Activated T-helper 17 cell treated with anti-CD3 and anti-CD28 coated beads, Interleukin-2, amount 50 U/mL, for 72 hours (primary cell): ENCODE measurements at regions not wholly inside any gene's neighbourhood (a gene's known extent, or its start where the extent isn't known, plus 50 kb on each side); places are given as distances from the start of the nearest gene placed in this dataset.
A peak's percentile ranks its signal among the peaks of the same experiment; 100 is the strongest.

Source experiments
- ATAC-seq: fragments of 150-1000 bp; cut with Tn5 transposase; replicated peaks from 2 replicates; pipeline ENCODE4 v1.10.0; 2021; ENCODE audit warnings: mild to moderate bottlenecking, moderate library complexity
- H3K27ac Mint-ChIP-seq: one replicate; pipeline ENCODE4 v1.8.0; 2022; ENCODE audit warnings: mixed read lengths
- H3K27me3 Mint-ChIP-seq: one replicate; pipeline ENCODE4 v1.8.0; 2022; ENCODE audit warnings: mixed read lengths
- H3K36me3 Mint-ChIP-seq: one replicate; pipeline ENCODE4 v1.8.0; 2022; ENCODE audit warnings: low read depth, mild to moderate bottlenecking, mixed read lengths
- H3K4me1 Mint-ChIP-seq: one replicate; pipeline ENCODE4 v1.8.0; 2022; ENCODE audit warnings: mixed read lengths
- H3K4me3 Mint-ChIP-seq: one replicate; pipeline ENCODE4 v1.8.0; 2022; ENCODE audit warnings: mild to moderate bottlenecking, mixed read lengths
- H3K9me3 Mint-ChIP-seq: one replicate; pipeline ENCODE4 v1.8.0; 2022; ENCODE audit warnings: mixed read lengths

GRCh38 chr17:52388941-52389340 lies 230.4 kb upstream of the CA10 start:
- no peak overlapping the region for H3K27ac Mint-ChIP-seq
- H3K4me3 Mint-ChIP-seq: no peak overlapping the region
- no peak for ATAC-seq
- peaks cover 4% of the 10 kb centered on the region for H3K27me3 Mint-ChIP-seq
- H3K4me1 Mint-ChIP-seq: no peaks in the 10 kb centered on the region
- no peaks in the 10 kb centered on the region for H3K36me3 Mint-ChIP-seq
- peaks cover 9% of the 10 kb centered on the region for H3K9me3 Mint-ChIP-seq

- no peak overlapping the region for H3K27ac Mint-ChIP-seq
- no peak for ATAC-seq
These were observed 226.2 kb upstream of the CA10 start for GRCh38 chr17:52384695-52385094.

GRCh38 chr17:52383493-52384100 lies 225.1 kb upstream of the CA10 start:
- Mint-ChIP-seq H3K4me1 (no peaks in the 10 kb centered on the region), H3K4me3 (no peak overlapping the region), H3K36me3 (no peaks in the 10 kb centered on the region), H3K9me3 (peaks cover 5% of the 10 kb centered on the region), H3K27ac (no peak overlapping the region), H3K27me3 (peaks cover 8% of the 10 kb centered on the region)
- ATAC-seq: peak; percentile 71

More at GRCh38 chr17:52384695-52385094, 226.2 kb upstream of the CA10 start:
- no peaks in the 10 kb centered on the region for H3K36me3 Mint-ChIP-seq
- peaks cover 4% of the 10 kb centered on the region for H3K27me3 Mint-ChIP-seq
- H3K9me3 Mint-ChIP-seq: peaks cover 9% of the 10 kb centered on the region
- no peaks in the 10 kb centered on the region for H3K4me1 Mint-ChIP-seq
- H3K4me3 Mint-ChIP-seq: no peak overlapping the region

GRCh38 chr17:52378860-52379259 lies 220.3 kb upstream of the CA10 start:
- Mint-ChIP-seq H3K4me1 (no peaks in the 10 kb centered on the region), H3K27me3 (peaks cover 4% of the 10 kb centered on the region), H3K36me3 (no peaks in the 10 kb centered on the region), H3K4me3 (no peak overlapping the region), H3K27ac (no peak overlapping the region), H3K9me3 (no peaks in the 10 kb centered on the region)
- no peak for ATAC-seq

- Mint-ChIP-seq H3K9me3 (no peaks in the 10 kb centered on the region), H3K4me3 (no peak overlapping the region), H3K36me3 (no peaks in the 10 kb centered on the region), H3K4me1 (no peaks in the 10 kb centered on the region), H3K27me3 (peaks cover 4% of the 10 kb centered on the region), H3K27ac (no peak overlapping the region)
- no peak for ATAC-seq
These were observed 217.6 kb upstream of the CA10 start for GRCh38 chr17:52376137-52376536.

- H3K36me3 Mint-ChIP-seq: no peaks in the 10 kb centered on the region
- H3K4me3 Mint-ChIP-seq: no peak overlapping the region
- H3K27ac Mint-ChIP-seq: no peak overlapping the region
- peaks cover 3% of the 10 kb centered on the region for H3K27me3 Mint-ChIP-seq
- no peak for ATAC-seq
- no peaks in the 10 kb centered on the region for H3K9me3 Mint-ChIP-seq
- no peaks in the 10 kb centered on the region for H3K4me1 Mint-ChIP-seq
These were observed 210.4 kb upstream of the CA10 start for GRCh38 chr17:52368886-52369285.

- ATAC-seq: no peak
- H3K4me1 Mint-ChIP-seq: no peaks in the 10 kb centered on the region
- H3K4me3 Mint-ChIP-seq: no peak overlapping the region
- H3K27me3 Mint-ChIP-seq: peaks cover 10% of the 10 kb centered on the region
- no peak overlapping the region for H3K27ac Mint-ChIP-seq
- H3K36me3 Mint-ChIP-seq: no peaks in the 10 kb centered on the region
- H3K9me3 Mint-ChIP-seq: peaks cover 4% of the 10 kb centered on the region
These were observed 199.3 kb upstream of the CA10 start for GRCh38 chr17:52357854-52358253.

- Mint-ChIP-seq H3K4me1 (no peaks in the 10 kb centered on the region), H3K9me3 (peaks cover 9% of the 10 kb centered on the region), H3K27me3 (no peaks in the 10 kb centered on the region), H3K36me3 (no peaks in the 10 kb centered on the region), H3K4me3 (no peak overlapping the region), H3K27ac (no peak overlapping the region)
- no peak for ATAC-seq
These were observed 178.3 kb upstream of the CA10 start for GRCh38 chr17:52336796-52337195.

- Mint-ChIP-seq H3K4me1 (no peaks in the 10 kb centered on the region), H3K4me3 (no peak overlapping the region), H3K9me3 (peaks cover 4% of the 10 kb centered on the region), H3K36me3 (no peaks in the 10 kb centered on the region), H3K27ac (no peak overlapping the region), H3K27me3 (peaks cover 5% of the 10 kb centered on the region)
- no peak for ATAC-seq
These were observed 147.8 kb upstream of the CA10 start for GRCh38 chr17:52306314-52306713.

GRCh38 chr17:52298881-52299280 lies 140.4 kb upstream of the CA10 start:
- no peaks in the 10 kb centered on the region for H3K9me3 Mint-ChIP-seq
- no peaks in the 10 kb centered on the region for H3K4me1 Mint-ChIP-seq
- ATAC-seq: no peak
- no peaks in the 10 kb centered on the region for H3K27me3 Mint-ChIP-seq
- no peaks in the 10 kb centered on the region for H3K36me3 Mint-ChIP-seq
- H3K4me3 Mint-ChIP-seq: no peak overlapping the region
- no peak overlapping the region for H3K27ac Mint-ChIP-seq

- Mint-ChIP-seq H3K27ac (no peak overlapping the region), H3K4me1 (no peaks in the 10 kb centered on the region), H3K9me3 (no peaks in the 10 kb centered on the region), H3K4me3 (no peak overlapping the region), H3K36me3 (no peaks in the 10 kb centered on the region), H3K27me3 (no peaks in the 10 kb centered on the region)
- ATAC-seq: no peak
These were observed 138.9 kb upstream of the CA10 start for GRCh38 chr17:52297230-52298010.

GRCh38 chr17:52294301-52294700 lies 135.8 kb upstream of the CA10 start:
- Mint-ChIP-seq H3K4me1 (no peaks in the 10 kb centered on the region), H3K27me3 (no peaks in the 10 kb centered on the region), H3K9me3 (peaks cover 5% of the 10 kb centered on the region), H3K27ac (no peak overlapping the region), H3K4me3 (no peak overlapping the region), H3K36me3 (no peaks in the 10 kb centered on the region)
- ATAC-seq: no peak

- Mint-ChIP-seq H3K27me3 (peaks cover 9% of the 10 kb centered on the region), H3K36me3 (no peaks in the 10 kb centered on the region), H3K9me3 (peaks cover 9% of the 10 kb centered on the region), H3K4me3 (no peak overlapping the region), H3K27ac (no peak overlapping the region), H3K4me1 (no peaks in the 10 kb centered on the region)
- ATAC-seq: no peak
These were observed 129.1 kb upstream of the CA10 start for GRCh38 chr17:52287611-52288010.

GRCh38 chr17:52283872-52284271 lies 125.4 kb upstream of the CA10 start:
- H3K9me3 Mint-ChIP-seq: peaks cover 3% of the 10 kb centered on the region
- ATAC-seq: no peak
- H3K4me1 Mint-ChIP-seq: no peaks in the 10 kb centered on the region
- H3K4me3 Mint-ChIP-seq: no peak overlapping the region
- H3K27me3 Mint-ChIP-seq: peaks cover 9% of the 10 kb centered on the region
- H3K27ac Mint-ChIP-seq: no peak overlapping the region
- no peaks in the 10 kb centered on the region for H3K36me3 Mint-ChIP-seq

- no peak for ATAC-seq
- Mint-ChIP-seq H3K9me3 (peaks cover 2% of the 10 kb centered on the region), H3K36me3 (no peaks in the 10 kb centered on the region)
These were observed 118.0 kb upstream of the CA10 start for GRCh38 chr17:52276381-52277008.

More at GRCh38 chr17:52276381-52277008, 118.0 kb upstream of the CA10 start:
- Mint-ChIP-seq H3K4me3 (no peak overlapping the region), H3K27ac (no peak overlapping the region), H3K27me3 (peaks cover 8% of the 10 kb centered on the region), H3K4me1 (no peaks in the 10 kb centered on the region)
